Fibroblast of lung (primary cell): ENCODE measurements at regions not wholly inside any gene's neighbourhood (a gene's known extent, or its start where the extent isn't known, plus 50 kb on each side); places are given as distances from the start of the nearest gene placed in this dataset.

Experiments used
- DNase-seq, 2 donors: peaks; one replicate each; pipeline versions ENCODE4 v3.0.0 to v3.0.0-alpha.2; 2010; ENCODE audit warnings: low read depth in 2 of 2
- H2AFZ ChIP-seq: 2 replicates; pipeline ENCODE4 v1.5.1; 2012; ENCODE audit warnings: low read length, control low read depth, inconsistent platforms
- H3K27ac ChIP-seq: 2 replicates; pipeline ENCODE4 v1.5.1; 2011; ENCODE audit warnings: low read length, control low read depth; ENCODE audit not compliant: insufficient read depth
- H3K27me3 ChIP-seq: 2 replicates; pipeline ENCODE4 v1.5.1; 2011; ENCODE audit warnings: mild to moderate bottlenecking, low read length; ENCODE audit not compliant: control insufficient read depth, insufficient read depth
- H3K36me3 ChIP-seq: 2 replicates; pipeline ENCODE4 v1.5.1; 2011; ENCODE audit warnings: low read length; ENCODE audit not compliant: control insufficient read depth, insufficient read depth
- H3K4me1 ChIP-seq: 2 replicates; pipeline ENCODE4 v1.5.1; 2011; ENCODE audit warnings: low read length; ENCODE audit not compliant: control insufficient read depth, insufficient read depth; ENCODE audit errors: extremely low read depth
- H3K4me2 ChIP-seq: 2 replicates; pipeline ENCODE4 v1.5.1; 2011; ENCODE audit warnings: low read length, control low read depth; ENCODE audit not compliant: insufficient read depth; ENCODE audit errors: extremely low read depth
- H3K4me3 ChIP-seq, 4 experiments: fragments of 200-600 bp in 1 of 4; sonication (generic) in 1 of 4; replicated peaks in 1 of 4; 2 replicates each; pipeline ENCODE4 v1.5.1; 2011 to 2016; ENCODE audit warnings: low read length in 4 of 4, low read depth in 3 of 4, mild to moderate bottlenecking in 3 of 4, control low read depth in 2 of 4, inconsistent platforms in 1 of 4, mixed read lengths in 1 of 4; ENCODE audit not compliant: insufficient read depth in 1 of 4; ENCODE audit errors: control extremely low read depth in 1 of 4
- H3K79me2 ChIP-seq: 2 replicates; pipeline ENCODE4 v1.5.1; 2012; ENCODE audit warnings: mild to moderate bottlenecking, low read length, inconsistent platforms; ENCODE audit not compliant: control insufficient read depth, insufficient read depth
- H3K9ac ChIP-seq: 2 replicates; pipeline ENCODE4 v1.5.1; 2011; ENCODE audit warnings: mild to moderate bottlenecking, low read length, control low read depth; ENCODE audit not compliant: insufficient read depth
- H3K9me3 ChIP-seq: 2 replicates; pipeline ENCODE4 v1.5.1; 2012; ENCODE audit warnings: low read depth, low read length; ENCODE audit not compliant: control insufficient read depth, insufficient read depth
- H4K20me1 ChIP-seq: 2 replicates; pipeline ENCODE4 v1.5.1; 2011; ENCODE audit warnings: low read length; ENCODE audit not compliant: control insufficient read depth, insufficient read depth; ENCODE audit errors: extremely low read depth
- CTCF ChIP-seq, 2 donors: IDR thresholded peaks in 1 of 2; conservative IDR thresholded peaks in 1 of 2; 1 replicate in 1 of 2; 2 replicates in 1 of 2; pipeline ENCODE4 v1.5.1; 2011 to 2012; ENCODE audit warnings: low read length in 2 of 2, control low read depth in 1 of 2, inconsistent platforms in 1 of 2, low read depth in 1 of 2, mild to moderate bottlenecking in 1 of 2
- EZH2 ChIP-seq: IDR thresholded peaks from 2 replicates; pipeline ENCODE4 v1.5.1; 2012; ENCODE audit warnings: low read length, control low read depth, mild to moderate bottlenecking; ENCODE audit errors: missing control alignments

GRCh38 chr6:105595829-105596228 is 192.9 kb upstream of the PREP start:
- H3K9me3 ChIP-seq, result no peaks in the 10 kb centered on the region
- no peak overlapping the region for H3K4me3 ChIP-seq
- H3K79me2 ChIP-seq, result no peaks in the 10 kb centered on the region
- H3K4me2 ChIP-seq, result peak overlapping the region; percentile 2
- no peak for TF ChIP-seq EZH2
- TF ChIP-seq CTCF (conservative IDR thresholded peaks at IDR 0.05 in 1 of 2, IDR thresholded peaks at IDR 0.05 in 1 of 2; ENCODE audit: low read depth in 1 of 2, low read length in 2 of 2), result no peak
- H3K27me3 ChIP-seq, result no peaks in the 10 kb centered on the region
- peak overlapping the region; percentile 26 for H3K27ac ChIP-seq
- H4K20me1 ChIP-seq, result no peaks in the 10 kb centered on the region
- peaks cover 20% of the 10 kb centered on the region for H3K4me1 ChIP-seq
- H2AFZ ChIP-seq, result no peak overlapping the region
- H3K36me3 ChIP-seq, result no peaks in the 10 kb centered on the region
- no peak overlapping the region for H3K9ac ChIP-seq
- no peak for DNase-seq

DNA sequence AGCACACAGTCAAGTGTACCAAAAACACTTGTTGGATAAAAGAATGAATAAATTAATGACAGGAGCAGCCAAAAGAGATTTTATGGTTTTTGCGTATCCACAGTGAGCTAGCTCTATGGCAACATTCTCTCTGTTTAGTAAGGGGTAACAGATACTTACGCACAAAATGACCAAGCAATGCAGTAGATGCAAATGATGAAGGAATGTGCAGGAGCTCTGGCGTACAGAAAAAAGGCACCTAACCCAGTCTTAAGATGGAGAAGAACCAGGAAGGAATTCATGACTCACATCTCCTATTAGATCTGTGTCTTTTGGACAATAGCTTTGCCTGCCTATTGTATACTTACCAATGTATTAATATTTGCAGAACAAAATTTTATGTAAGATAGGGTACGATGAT is 191.9 kb upstream of the PREP start:
- Histone ChIP-seq H3K36me3 (no peaks in the 10 kb centered on the region), H3K79me2 (no peaks in the 10 kb centered on the region), H3K9ac (no peak overlapping the region), H4K20me1 (no peaks in the 10 kb centered on the region), H3K4me2 (peak overlapping the region; percentile 9), H3K27ac (no peak overlapping the region), H2AFZ (no peak overlapping the region), H3K27me3 (no peaks in the 10 kb centered on the region), H3K4me3 (no peak overlapping the region), H3K9me3 (no peaks in the 10 kb centered on the region), H3K4me1 (peaks cover 16% of the 10 kb centered on the region)
- TF ChIP-seq CTCF (conservative IDR thresholded peaks at IDR 0.05 in 1 of 2, IDR thresholded peaks at IDR 0.05 in 1 of 2; ENCODE audit: low read depth in 1 of 2, low read length in 2 of 2) (no peak), EZH2 (no peak)
- DNase-seq, result peak in 1 of 2 donors; percentile 88

DNA sequence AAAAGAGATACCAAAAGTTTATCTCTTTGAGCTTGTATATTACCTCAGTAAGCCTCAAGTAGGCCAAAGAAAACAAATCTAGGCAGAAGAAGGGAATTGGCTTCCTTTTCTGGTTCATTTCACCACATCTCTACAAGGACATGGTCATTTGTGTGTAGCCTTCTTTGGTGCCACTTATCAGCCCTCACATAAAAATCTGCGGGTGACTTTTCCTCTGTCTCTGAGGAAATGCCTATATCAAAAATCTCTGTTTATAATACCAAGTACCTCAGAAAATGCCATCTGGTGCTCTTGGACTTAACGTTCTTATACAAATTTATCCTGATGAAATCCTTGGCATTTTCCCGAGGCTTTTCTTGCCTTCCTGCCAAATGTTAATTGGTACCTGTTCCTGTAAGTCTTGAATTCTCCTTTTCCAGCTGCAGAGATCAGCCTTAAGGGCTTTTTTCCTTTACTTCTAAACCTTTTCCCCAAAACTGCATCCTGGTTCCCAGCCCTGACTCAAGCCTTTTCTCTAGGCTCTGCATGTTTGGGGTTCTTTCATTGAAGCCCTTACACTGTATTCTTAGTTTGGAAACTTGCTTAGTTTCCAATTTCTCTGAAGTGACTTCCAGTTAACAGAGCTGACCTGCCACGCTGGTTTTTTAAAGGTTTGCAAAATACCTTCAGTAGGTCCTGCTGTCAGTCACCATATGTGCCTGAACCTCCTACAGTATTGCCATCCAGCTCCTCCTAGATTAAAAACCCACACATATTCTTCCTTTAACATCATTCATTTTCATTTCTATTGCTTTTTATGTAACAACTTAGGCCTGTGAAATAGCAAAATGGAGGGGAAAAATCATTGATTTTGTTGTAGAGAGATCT is 191.2 kb upstream of the PREP start:
- peak; percentile 19 to 74 for DNase-seq
- no peaks in the 10 kb centered on the region for H3K36me3 ChIP-seq
- no peaks in the 10 kb centered on the region for H3K27me3 ChIP-seq
- TF ChIP-seq CTCF (conservative IDR thresholded peaks at IDR 0.05 in 1 of 2, IDR thresholded peaks at IDR 0.05 in 1 of 2; ENCODE audit: low read depth in 1 of 2, low read length in 2 of 2) (no peak), EZH2 (no peak)
- H3K4me2 ChIP-seq, result no peak overlapping the region
- H2AFZ ChIP-seq, result no peak overlapping the region
- no peak overlapping the region for H3K27ac ChIP-seq
- H3K9ac ChIP-seq, result no peak overlapping the region
- no peaks in the 10 kb centered on the region for H3K79me2 ChIP-seq
- H3K9me3 ChIP-seq, result no peaks in the 10 kb centered on the region
- no peak overlapping the region for H3K4me3 ChIP-seq
- peaks cover 13% of the 10 kb centered on the region for H3K4me1 ChIP-seq
- no peaks in the 10 kb centered on the region for H4K20me1 ChIP-seq
